Activated CD4-positive, alpha-beta memory T cell treated with anti-CD3 and anti-CD28 coated beads, Interleukin-2, amount 10 ng/mL, durations not matched to agents 7 days and 5 days (primary cell): ENCODE measurements at regions not wholly inside any gene's neighbourhood (a gene's known extent, or its start where the extent isn't known, plus 50 kb on each side); places are given as distances from the start of the nearest gene placed in this dataset.
"Not testable (repeated sequence)": the region's sequence is repeated elsewhere in the genome, so short reads cannot be mapped to it uniquely, and the experiment has no call there.

Experiments used
- CTCF ChIA-PET: fragments of 350-600 bp; sonication (Branson Sonifier 250); formaldehyde crosslinking; loops from one replicate; lab custom pipeline; 2021; ENCODE audit warnings: antibody characterized with exemption, inconsistent platforms; lab: Charles Lee
- POLR2A ChIA-PET: fragments of 350-600 bp; sonication (Branson Sonifier 250); formaldehyde crosslinking; loops from one replicate; lab custom pipeline; 2021; ENCODE audit warnings: antibody characterized with exemption; lab: Charles Lee
- DNase-seq: peaks from one replicate; pipeline ENCODE4 v3.0.0-alpha.2; 2020
- H3K27ac Mint-ChIP-seq: one replicate; pipeline ENCODE4 v1.8.0; 2021; ENCODE audit warnings: mild to moderate bottlenecking, mixed read lengths
- H3K27me3 Mint-ChIP-seq: one replicate; pipeline ENCODE4 v1.8.0; 2021; ENCODE audit warnings: mixed read lengths
- H3K36me3 Mint-ChIP-seq: one replicate; pipeline ENCODE4 v1.8.0; 2021; ENCODE audit warnings: low read depth, mixed read lengths
- H3K4me1 Mint-ChIP-seq: one replicate; pipeline ENCODE4 v1.8.0; 2021; ENCODE audit warnings: mixed read lengths
- H3K4me3 Mint-ChIP-seq: one replicate; pipeline ENCODE4 v1.8.0; 2021; ENCODE audit warnings: mild to moderate bottlenecking, mixed read lengths
- H3K9me3 Mint-ChIP-seq: one replicate; pipeline ENCODE4 v1.8.0; 2021; ENCODE audit warnings: mixed read lengths

GRCh38 chr2:159880729-159881128 is 82.7 kb upstream of the CD302 start:
- Mint-ChIP-seq H3K27me3 (no peaks in the 10 kb centered on the region), H3K4me3 (no peak overlapping the region), H3K27ac (no peak overlapping the region), H3K36me3 (peaks cover 45% of the 10 kb centered on the region), H3K9me3 (no peaks in the 10 kb centered on the region), H3K4me1 (peaks cover 7% of the 10 kb centered on the region)
- CTCF ChIA-PET: no interaction called here
- DNase-seq: no peak
- POLR2A ChIA-PET: no interaction called here

DNA sequence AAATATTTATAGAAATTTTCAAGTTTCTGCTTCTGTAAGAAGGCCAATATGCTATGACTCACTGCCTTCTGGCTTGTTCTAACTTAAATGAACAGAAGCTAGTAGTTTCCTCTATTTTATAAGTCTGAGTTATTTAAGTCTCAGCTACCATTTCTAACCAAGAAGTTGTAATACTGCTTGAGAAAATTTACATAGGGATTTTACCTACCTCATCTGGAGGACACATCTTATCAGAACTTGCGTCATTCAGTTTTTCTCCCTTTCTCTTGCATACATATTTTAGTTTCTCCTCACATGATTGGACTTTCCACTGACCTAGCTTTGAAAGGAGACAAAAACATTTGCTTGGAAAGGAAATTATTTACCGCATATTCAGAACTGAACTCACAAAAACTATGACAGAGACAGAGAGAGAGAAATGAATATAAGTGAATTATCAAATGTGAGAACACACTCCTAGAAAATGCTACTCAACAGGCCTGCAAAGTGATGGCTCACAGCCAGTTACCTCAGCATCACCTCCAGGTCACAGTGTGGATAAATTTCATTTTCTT is 81.1 kb upstream of the CD302 start:
- H3K4me3 Mint-ChIP-seq: no peak overlapping the region
- H3K36me3 Mint-ChIP-seq: peaks cover 45% of the 10 kb centered on the region
- peaks cover 7% of the 10 kb centered on the region for H3K4me1 Mint-ChIP-seq
- H3K9me3 Mint-ChIP-seq: no peaks in the 10 kb centered on the region
- no peak overlapping the region for H3K27ac Mint-ChIP-seq
- POLR2A ChIA-PET: interaction anchor here (1.3 kb wide), 1 partner anchor 12 kb away, joined by 3 read pairs; no protein-coding TSS in a partner anchor
- no peak for DNase-seq
- CTCF ChIA-PET: no interaction called here
- H3K27me3 Mint-ChIP-seq: no peaks in the 10 kb centered on the region

DNA sequence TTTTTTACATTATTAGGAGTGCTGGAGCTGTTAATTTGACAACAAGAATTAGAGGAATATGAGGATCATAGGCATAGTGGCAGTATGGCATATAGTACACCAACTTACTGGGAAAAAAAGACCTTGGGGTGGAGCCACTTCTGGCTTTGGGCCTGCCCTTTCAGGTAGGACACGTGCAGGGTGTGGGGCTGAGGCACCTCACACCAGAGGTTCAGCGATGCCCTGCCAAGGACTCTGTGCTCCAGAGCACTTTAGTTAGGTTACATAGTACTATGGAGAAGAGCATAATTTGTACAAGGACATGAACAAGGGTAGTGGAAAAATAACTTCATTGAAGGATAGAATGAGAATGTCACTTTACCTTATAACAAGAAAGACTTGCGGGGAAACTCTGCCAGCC is 77.1 kb upstream of the CD302 start:
- peak; percentile 21 for DNase-seq
- POLR2A ChIA-PET: no interaction called here
- Mint-ChIP-seq H3K4me1 (peaks cover 7% of the 10 kb centered on the region), H3K9me3 (no peaks in the 10 kb centered on the region), H3K27me3 (no peaks in the 10 kb centered on the region), H3K36me3 (peaks cover 54% of the 10 kb centered on the region), H3K27ac (no peak overlapping the region), H3K4me3 (no peak overlapping the region)
- CTCF ChIA-PET: no interaction called here

GRCh38 chr2:159873258-159873657 is 75.2 kb upstream of the CD302 start:
- CTCF ChIA-PET: no interaction called here
- DNase-seq: no peak
- Mint-ChIP-seq H3K4me3 (no peak overlapping the region), H3K27ac (no peak overlapping the region), H3K9me3 (no peaks in the 10 kb centered on the region), H3K4me1 (no peaks in the 10 kb centered on the region), H3K27me3 (no peaks in the 10 kb centered on the region), H3K36me3 (peaks cover 52% of the 10 kb centered on the region)
- POLR2A ChIA-PET: no interaction called here

DNA sequence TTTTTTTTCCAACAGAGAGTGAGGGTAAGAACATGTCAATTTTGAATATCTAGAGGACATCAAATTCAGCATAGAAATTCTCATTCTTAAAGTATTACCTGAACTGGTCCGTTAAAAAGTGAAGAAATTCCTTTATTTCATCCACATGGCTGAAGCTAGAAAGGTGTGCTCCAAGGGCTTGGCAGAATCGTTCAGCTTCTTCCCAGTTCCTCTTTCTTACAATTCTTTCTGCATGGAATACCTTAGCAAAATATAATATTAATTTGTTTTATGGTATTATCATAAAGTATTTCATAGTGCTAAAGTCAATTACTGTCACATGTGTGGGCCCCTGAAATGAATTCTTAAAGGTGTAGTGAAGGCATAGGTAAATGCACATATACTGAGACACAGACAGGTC is 74.3 kb upstream of the CD302 start:
- Mint-ChIP-seq H3K4me3 (no peak overlapping the region), H3K36me3 (peaks cover 45% of the 10 kb centered on the region), H3K27me3 (no peaks in the 10 kb centered on the region), H3K27ac (no peak overlapping the region), H3K9me3 (no peaks in the 10 kb centered on the region), H3K4me1 (no peaks in the 10 kb centered on the region)
- POLR2A ChIA-PET: no interaction called here
- no peak for DNase-seq
- CTCF ChIA-PET: no interaction called here

DNA sequence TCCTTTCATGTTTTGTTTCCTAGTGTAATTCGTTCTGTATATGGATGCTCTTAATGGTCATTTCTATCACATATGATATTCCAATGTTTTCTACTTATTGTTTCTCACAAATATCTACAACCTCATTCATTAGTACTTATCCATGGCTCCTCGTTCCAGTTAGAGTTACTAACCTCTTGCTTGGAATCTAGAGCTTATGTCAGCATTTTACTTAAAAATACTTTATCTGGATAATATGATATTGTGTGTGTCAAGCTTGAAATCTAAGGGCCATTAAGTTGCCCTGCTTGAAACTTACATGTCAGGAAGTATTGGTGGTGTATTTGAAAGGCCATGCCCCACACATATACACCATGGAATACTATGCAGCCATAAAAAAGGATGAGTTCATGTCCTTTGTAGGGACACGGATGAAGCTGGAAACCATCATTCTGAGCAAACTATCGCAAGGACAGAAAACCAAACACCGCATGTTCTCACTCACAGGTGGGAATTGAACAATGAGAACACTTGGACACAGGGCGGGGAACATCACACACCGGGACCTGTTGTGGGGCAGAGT is 70.7 kb upstream of the CD302 start:
- POLR2A ChIA-PET, H3K27me3 Mint-ChIP-seq, DNase-seq, H3K4me1 Mint-ChIP-seq, H3K27ac Mint-ChIP-seq, CTCF ChIA-PET, H3K4me3 Mint-ChIP-seq, H3K9me3 Mint-ChIP-seq: not testable (repeated sequence)
- H3K36me3 Mint-ChIP-seq: peaks cover 39% of the 10 kb centered on the region

GRCh38 chr2:159867567-159868361 is 69.8 kb upstream of the CD302 start:
- ChIA-PET POLR2A (no interaction called here), CTCF (no interaction called here)
- H3K27ac Mint-ChIP-seq: no peak overlapping the region
- H3K27me3 Mint-ChIP-seq: no peaks in the 10 kb centered on the region
- peaks cover 44% of the 10 kb centered on the region for H3K36me3 Mint-ChIP-seq
- no peaks in the 10 kb centered on the region for H3K4me1 Mint-ChIP-seq
- no peaks in the 10 kb centered on the region for H3K9me3 Mint-ChIP-seq
- no peak for DNase-seq
- no peak overlapping the region for H3K4me3 Mint-ChIP-seq

- H3K4me3 Mint-ChIP-seq: no peak overlapping the region
- CTCF ChIA-PET: no interaction called here
- no peaks in the 10 kb centered on the region for H3K4me1 Mint-ChIP-seq
- H3K27ac Mint-ChIP-seq: no peak overlapping the region
- H3K9me3 Mint-ChIP-seq: no peaks in the 10 kb centered on the region
- POLR2A ChIA-PET: no interaction called here
- no peaks in the 10 kb centered on the region for H3K27me3 Mint-ChIP-seq
- no peak for DNase-seq
- H3K36me3 Mint-ChIP-seq: peaks cover 38% of the 10 kb centered on the region
Measured at GRCh38 chr2:159863526-159864160, 65.6 kb upstream of the CD302 start.

DNA sequence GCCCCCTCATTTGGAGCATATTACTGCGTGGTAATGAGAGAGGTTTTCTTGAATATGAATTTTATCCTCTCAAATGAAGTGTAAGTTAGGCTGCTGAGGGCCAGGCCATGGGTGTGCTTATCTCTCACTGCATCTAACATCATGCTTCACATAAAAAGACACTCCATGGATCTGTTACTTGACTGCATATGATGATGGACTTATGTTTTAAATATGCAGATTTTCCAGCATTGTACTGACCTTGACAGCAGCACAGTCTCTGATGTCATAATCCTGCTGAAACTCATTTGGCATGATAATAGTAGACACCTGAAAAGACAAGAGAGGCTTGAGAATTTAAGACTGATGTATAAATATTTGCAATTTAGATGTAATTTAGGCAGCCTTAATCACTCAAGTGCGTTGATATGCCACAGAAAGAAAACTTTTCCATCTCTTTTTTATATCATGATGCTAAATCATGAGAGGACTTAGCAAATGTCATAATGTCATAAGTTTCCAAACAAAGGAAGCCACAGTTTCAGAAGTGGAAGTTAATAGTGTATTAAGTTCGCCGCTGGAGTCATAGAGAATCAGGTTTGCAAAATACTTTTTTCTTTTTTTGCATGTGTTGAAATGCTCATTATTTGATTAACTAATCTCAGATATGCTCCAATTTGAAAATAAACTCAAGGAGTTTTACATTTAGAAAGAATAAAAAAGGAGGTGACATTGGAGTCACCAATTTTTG is 62.7 kb upstream of the CD302 start:
- CTCF ChIA-PET: no interaction called here
- Mint-ChIP-seq H3K9me3 (no peaks in the 10 kb centered on the region), H3K4me1 (no peaks in the 10 kb centered on the region), H3K36me3 (peaks cover 34% of the 10 kb centered on the region), H3K27ac (no peak overlapping the region), H3K4me3 (no peak overlapping the region), H3K27me3 (no peaks in the 10 kb centered on the region)
- no peak for DNase-seq
- POLR2A ChIA-PET: no interaction called here

DNA sequence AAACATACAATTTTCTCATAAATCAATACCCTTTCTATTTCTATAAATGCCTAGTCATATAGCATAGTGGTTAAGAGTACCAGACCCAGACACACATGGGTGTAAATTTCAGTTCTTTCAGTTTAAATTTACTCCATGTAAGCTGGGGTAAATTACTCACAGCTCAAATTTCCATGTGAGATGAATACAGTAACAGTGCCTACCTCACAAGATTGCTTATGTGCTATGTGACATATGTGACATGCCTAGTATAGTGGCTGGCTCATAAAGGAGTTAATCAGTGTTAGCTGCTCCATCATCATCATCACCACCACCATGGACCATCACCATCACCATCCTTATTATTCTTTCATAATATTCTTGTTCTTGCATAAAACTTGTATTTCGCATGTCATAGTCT is 61.6 kb upstream of the CD302 start:
- Mint-ChIP-seq H3K4me3 (no peak overlapping the region), H3K27ac (no peak overlapping the region), H3K4me1 (no peaks in the 10 kb centered on the region), H3K27me3 (no peaks in the 10 kb centered on the region), H3K9me3 (no peaks in the 10 kb centered on the region), H3K36me3 (peaks cover 36% of the 10 kb centered on the region)
- POLR2A ChIA-PET: no interaction called here
- CTCF ChIA-PET: no interaction called here
- DNase-seq: no peak

- H3K4me1 Mint-ChIP-seq: no peaks in the 10 kb centered on the region
- H3K27ac Mint-ChIP-seq: no peak overlapping the region
- no peaks in the 10 kb centered on the region for H3K27me3 Mint-ChIP-seq
- no peaks in the 10 kb centered on the region for H3K9me3 Mint-ChIP-seq
- ChIA-PET POLR2A (no interaction called here), CTCF (no interaction called here)
- no peak for DNase-seq
- H3K4me3 Mint-ChIP-seq: no peak overlapping the region
- H3K36me3 Mint-ChIP-seq: peaks cover 29% of the 10 kb centered on the region
Measured at GRCh38 chr2:159856760-159857159, 58.8 kb upstream of the CD302 start.

- POLR2A ChIA-PET: no interaction called here
- Mint-ChIP-seq H3K36me3 (peaks cover 25% of the 10 kb centered on the region), H3K4me3 (no peak overlapping the region), H3K27me3 (no peaks in the 10 kb centered on the region), H3K4me1 (no peaks in the 10 kb centered on the region), H3K9me3 (no peaks in the 10 kb centered on the region), H3K27ac (no peak overlapping the region)
- CTCF ChIA-PET: no interaction called here
- no peak for DNase-seq
Measured at GRCh38 chr2:159855557-159856061, 57.6 kb upstream of the CD302 start.

- DNase-seq: no peak
- no peaks in the 10 kb centered on the region for H3K27me3 Mint-ChIP-seq
- POLR2A ChIA-PET: no interaction called here
- peaks cover 22% of the 10 kb centered on the region for H3K36me3 Mint-ChIP-seq
- H3K4me1 Mint-ChIP-seq: no peaks in the 10 kb centered on the region
- no peaks in the 10 kb centered on the region for H3K9me3 Mint-ChIP-seq
- H3K27ac Mint-ChIP-seq: no peak overlapping the region
- CTCF ChIA-PET: no interaction called here
- H3K4me3 Mint-ChIP-seq: no peak overlapping the region
Measured at GRCh38 chr2:159855143-159855542, 57.1 kb upstream of the CD302 start.
